ENCODE measurements at regions not wholly inside any gene's neighbourhood (a gene's known extent, or its start where the extent isn't known, plus 50 kb on each side); places are given as distances from the start of the nearest gene placed in this dataset.
"Not testable (repeated sequence)": the region's sequence is repeated elsewhere in the genome, so short reads cannot be mapped to it uniquely, and the experiment has no call there.

- no peak overlapping the region for H3K4me3 ChIP-seq (ENCODE audit: low read depth, low read length)
- no peak for TF ChIP-seq CTCF (IDR thresholded peaks at IDR 0.05; ENCODE audit: borderline replicate concordance, insufficient read depth, low read depth, low read length)
Measured at GRCh38 chr13:23965346-23965745, 68.0 kb upstream of the C1QTNF9B start.

DNA sequence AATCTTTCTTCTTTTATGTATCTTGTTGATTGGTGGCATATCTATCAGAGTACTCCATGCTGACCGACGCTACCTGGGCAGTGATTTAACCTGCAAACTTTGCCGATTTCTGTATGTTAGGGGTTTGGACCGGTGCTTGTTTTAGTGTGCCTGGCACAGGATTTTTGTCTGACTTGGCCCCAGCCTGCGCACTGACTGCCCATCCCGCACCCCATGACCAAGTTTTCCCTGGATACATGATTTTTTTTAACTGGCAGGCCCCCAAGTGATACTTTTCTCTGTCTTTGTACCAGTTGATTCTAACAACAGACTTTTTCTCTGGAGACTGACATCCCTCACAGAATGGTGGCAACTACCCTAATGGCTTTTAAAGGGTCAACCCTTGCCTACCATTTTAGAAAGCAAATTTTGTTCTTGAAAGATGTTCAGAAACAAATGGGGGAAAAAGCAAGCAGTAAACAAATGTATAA lies 69.0 kb upstream of the C1QTNF9B start:
- H3K4me3 ChIP-seq (ENCODE audit: low read depth, low read length): no peak overlapping the region
- no peak for TF ChIP-seq CTCF (IDR thresholded peaks at IDR 0.05; ENCODE audit: borderline replicate concordance, insufficient read depth, low read depth, low read length)

DNA sequence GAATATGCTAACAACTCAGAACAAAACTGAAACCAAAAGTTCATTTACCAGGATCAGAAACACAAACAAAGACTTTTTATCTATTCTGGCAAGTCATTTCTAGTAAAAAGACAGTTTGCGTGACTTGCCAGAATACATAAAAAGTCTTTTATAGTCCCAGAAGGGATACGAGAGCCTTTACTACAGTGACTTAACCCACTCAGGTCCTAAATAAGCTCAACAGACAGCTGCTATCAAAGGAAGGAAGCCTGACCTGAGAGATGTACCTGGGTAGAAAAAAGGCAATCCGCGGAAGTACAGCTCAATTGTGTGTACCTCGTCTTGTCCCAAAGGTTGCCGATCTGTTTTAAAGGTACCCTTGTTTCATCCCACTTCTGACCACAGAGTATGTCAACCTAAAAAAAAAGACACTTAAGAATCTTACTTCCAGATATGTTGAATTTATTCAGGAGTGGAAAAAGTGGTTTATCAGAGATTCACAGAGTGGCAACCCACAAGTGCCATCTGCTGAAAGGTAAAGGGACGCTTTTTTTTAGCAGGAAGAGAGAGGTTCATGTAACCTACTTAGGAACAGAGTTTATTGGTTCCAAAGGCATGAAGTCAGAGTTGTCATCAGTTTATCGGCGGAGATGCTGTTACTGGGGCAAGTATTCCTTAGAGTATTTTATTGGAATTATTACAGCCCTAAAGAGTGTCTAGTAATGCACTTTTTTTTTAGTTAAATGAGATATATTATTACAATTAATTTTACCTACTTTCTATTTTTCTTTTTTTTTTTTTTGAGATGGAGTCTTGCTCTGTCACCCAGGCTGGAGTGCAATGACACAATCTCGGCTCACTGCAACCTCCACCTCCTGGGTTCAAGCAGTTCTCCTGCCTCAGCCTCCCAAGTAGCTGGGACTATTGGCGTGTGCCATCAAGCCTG lies 69.7 kb upstream of the C1QTNF9B start:
- no peak overlapping the region for H3K4me3 ChIP-seq (ENCODE audit: low read depth, low read length)
- no peak for TF ChIP-seq CTCF (IDR thresholded peaks at IDR 0.05; ENCODE audit: borderline replicate concordance, insufficient read depth, low read depth, low read length)

DNA sequence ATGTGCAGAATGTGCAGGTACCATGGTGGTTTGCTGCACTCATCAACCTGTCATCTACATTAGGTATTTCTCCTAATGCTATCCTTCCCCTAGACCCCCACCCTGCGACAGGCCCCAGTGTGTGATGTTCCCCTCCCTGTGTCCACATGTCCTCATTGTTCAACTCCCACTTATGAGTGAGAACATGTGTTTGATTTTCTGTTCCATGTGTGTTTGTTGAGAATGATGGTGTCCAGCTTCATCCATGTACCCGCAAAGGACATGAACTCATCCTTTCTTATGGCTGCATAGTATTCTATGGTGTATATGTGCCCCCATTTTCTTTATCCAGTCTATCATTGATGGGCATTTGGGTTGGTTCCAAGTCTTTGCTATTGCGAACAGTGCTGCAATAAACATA lies 70.5 kb upstream of the C1QTNF9B start:
- not testable (repeated sequence) for H3K4me3 ChIP-seq (ENCODE audit: low read depth, low read length)

DNA sequence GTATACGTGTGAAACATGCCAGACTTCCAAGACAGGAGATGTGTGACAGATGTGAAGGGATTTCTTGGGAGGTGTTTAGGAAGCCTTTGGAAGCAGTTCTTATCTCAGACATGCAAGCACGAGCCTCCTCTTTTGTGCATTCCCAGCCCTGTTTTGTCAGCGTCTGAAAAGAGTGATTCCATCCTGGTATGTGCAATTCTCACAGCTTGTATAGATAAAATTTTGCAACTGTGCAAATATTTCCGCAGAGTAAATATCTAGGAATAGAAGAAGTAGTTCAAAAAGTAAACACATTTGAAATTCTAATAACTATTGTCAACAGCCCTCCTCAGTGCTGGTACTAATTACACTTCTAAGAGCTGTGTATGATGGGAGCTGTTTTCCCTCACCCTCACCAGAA lies 72.3 kb upstream of the C1QTNF9B start:
- no peak overlapping the region for H3K4me3 ChIP-seq (ENCODE audit: low read depth, low read length)
- TF ChIP-seq CTCF (IDR thresholded peaks at IDR 0.05; ENCODE audit: borderline replicate concordance, insufficient read depth, low read depth, low read length): no peak

DNA sequence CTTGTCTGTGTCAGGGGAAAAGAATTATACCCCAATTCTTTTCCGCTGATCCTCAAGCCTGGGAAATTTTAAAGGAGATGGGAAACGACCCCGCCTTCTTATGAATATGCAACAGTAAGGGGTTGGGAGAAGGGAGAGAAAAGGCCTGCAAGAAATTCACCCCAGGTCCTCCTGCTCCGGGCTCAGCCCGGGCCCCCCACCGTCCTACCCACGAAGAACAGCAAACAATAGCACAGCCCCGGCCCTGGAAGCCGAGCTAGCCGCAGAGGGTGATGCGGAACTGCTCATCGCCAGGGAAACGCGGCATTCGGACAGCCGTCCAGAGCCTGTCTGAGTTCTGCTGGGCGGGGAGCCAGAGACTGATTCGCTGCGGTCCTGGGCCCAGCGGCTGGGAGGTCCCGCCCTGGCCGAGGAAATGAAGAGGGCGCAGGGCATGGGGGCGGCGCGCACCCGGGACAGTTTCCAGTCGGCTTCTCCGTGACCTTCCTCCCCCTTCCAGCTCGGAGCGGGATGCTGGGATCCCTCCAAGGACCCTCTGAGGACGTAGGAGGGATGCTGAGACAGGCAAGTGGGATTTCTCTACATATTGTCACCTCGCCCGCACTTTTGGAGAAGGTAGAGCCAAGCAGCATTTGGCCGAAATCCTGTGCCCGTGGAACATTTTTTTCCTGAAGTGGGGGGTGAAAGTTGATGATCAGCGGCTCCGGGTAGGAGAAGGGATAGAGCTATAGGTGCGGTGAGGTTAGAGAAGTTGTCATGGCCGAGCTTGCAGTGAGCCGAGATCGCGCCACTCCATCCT lies 82.3 kb upstream of the C1QTNF9B start:
- no peak for TF ChIP-seq CTCF (IDR thresholded peaks at IDR 0.05; ENCODE audit: borderline replicate concordance, insufficient read depth, low read depth, low read length)
- H3K4me3 ChIP-seq (ENCODE audit: low read depth, low read length): peak overlapping the region; percentile 31

- peak overlapping the region; percentile 31 for H3K4me3 ChIP-seq (ENCODE audit: low read depth, low read length)
Measured at GRCh38 chr13:23980160-23980551, 82.9 kb upstream of the C1QTNF9B start.

More at GRCh38 chr13:23980160-23980551, 82.9 kb upstream of the C1QTNF9B start:
- no peak for TF ChIP-seq CTCF (IDR thresholded peaks at IDR 0.05; ENCODE audit: borderline replicate concordance, insufficient read depth, low read depth, low read length)

All from GM12875 (cell line).